Stimulated activated CD4-positive, alpha-beta T cell treated with anti-CD3 and anti-CD28 coated beads, Interleukin-12 subunit alpha, Interleukin-12 subunit beta, amount 100 ng/mL, for 24 hours (primary cell): ENCODE measurements at regions not wholly inside any gene's neighbourhood (a gene's known extent, or its start where the extent isn't known, plus 50 kb on each side); places are given as distances from the start of the nearest gene placed in this dataset.
"Not testable (repeated sequence)": the region's sequence is repeated elsewhere in the genome, so short reads cannot be mapped to it uniquely, and the experiment has no call there.

Source experiments
- DNase-seq, 2 experiments: peaks; one replicate each; pipeline ENCODE4 v3.0.0-alpha.2; 2020; ENCODE audit warnings: low read depth in 2 of 2

DNA sequence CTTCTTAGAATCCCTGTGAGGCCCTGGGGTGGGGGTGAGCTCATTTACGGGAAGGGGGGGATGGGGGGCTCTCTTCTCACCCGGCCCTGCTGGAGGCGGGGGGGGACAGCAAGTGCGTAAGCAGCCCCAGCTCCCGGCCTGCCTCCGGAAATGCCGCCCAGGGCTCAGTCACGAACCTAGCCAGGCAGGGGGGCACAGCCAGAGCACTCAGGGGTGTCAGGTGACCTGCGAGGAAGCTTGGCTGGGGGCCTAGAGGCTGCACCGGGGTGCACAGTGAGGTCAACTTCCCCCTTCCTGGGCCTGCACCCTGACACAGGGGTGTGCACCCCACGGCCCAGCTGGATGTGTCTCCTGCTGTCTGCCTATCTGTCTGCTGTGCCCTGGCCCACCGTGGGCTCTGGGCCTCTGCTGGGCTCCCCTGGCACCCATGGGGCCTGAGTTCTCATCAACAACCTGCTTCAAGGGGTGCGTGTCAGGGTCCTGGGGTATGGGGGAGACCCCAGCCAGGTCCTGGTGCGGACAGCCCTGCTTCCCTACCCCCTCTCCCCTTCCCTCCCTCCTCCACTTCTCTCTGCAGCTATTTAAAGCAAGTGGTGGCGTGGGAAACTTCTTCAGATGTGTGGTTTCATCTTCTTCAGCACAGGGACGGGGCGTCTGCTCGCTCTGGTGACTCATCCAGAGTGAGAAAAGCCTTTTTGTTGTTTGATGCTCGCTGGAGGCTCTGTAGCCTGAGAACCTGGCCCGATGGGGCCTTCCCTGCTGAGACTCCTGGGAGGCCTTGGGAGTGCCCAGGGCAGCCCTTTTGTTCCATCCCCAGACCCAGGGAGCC is 92.5 kb upstream of the RUNX3 start:
- DNase-seq, result peak; percentile 81 to 86

DNA sequence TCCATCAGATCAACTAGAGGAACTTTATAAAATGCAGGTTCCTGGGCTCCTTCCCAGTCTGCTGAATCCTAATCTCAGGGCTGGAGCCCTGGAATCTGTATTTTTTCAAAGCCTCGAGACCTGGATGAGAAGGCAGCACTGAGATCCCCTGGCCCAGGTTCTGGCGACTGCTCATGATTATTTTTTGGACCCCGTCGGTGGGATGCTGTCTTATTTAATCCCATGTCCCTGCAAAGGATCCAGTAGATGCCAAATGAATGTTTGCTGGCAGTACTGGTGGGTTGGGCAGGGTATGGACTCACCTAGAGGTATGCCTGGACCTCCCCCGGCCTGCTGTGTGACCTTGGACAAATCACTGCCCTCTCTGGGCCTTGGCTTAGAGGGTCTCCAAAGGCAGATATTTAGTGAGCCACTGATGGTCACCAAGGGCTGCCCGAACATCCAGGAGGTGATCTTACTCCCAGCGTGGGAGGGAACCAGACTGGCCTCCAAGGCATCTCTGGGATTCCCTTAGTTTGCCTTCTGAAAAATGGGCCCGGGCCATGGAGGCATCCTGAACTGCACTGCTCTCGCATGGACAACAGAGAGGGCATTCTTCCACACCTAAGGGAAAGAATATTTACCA is 91.6 kb upstream of the RUNX3 start:
- no peak for DNase-seq

DNA sequence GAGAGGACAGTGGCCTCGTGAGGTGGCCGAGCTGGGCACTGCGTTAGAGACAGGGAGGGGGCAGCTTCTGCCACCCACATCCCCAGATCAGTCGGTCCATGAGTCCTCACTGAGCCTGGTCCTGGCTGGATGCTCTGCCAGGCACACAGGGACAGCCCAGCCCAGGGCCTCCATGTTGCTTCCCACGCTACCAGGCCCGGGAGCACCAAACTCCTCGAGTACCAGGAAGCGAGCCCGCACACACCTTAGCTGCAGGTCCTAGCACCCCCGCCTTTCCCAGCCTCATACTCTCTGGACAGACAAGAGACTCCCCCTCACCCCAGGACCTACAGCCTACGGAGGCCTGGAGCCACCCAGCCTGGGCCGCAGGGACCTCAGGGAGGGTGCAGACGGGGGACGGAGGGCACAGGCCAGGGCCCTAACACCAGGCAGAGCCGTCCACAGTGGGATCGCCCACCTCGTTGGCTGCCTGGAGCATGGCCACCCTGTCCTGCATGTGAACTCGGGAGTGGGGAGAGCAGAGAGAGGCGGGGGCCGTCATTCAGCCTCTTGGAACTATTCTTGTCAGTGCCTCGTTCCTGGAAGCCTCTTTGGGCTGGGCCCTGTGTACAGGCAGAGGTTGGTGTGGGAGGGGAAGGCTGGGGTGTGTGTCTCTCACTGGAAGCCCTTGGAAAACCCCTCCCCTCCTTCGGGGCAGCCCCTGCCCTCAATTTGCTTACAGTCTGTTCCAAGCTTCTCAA is 90.9 kb upstream of the RUNX3 start:
- DNase-seq, result peak in 1 of 2 experiments; percentile 47

DNA sequence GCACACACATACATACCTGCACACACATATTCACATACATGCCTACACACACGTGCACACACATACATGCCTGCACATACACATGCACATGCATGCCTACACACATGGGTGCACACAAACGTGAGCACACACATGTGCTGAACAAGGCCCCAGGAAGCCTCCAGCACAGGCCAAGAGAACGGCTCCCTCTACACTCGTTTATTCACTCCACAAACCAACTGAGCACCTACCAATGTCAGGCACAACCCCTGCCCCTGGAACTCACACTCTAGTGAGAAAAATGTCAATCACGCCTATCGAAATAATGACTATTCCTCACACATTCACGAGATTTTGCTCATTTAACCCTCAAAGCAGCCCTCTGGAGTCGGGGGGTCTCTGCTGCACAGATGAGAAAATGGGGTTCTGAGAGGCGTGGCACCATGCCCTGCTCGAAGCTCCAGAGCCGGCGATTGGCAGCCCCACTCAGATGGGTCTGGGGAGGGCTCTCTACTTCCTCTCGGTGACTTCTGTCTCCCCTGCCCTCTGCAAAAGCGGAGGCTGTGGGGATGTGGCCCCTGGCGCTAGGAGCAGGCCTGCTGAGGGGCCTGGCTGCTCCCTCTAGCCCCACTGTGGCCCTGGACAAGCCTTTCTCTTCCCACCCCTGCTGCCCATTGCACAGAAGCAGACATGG is 90.2 kb upstream of the RUNX3 start:
- DNase-seq, result no peak

DNA sequence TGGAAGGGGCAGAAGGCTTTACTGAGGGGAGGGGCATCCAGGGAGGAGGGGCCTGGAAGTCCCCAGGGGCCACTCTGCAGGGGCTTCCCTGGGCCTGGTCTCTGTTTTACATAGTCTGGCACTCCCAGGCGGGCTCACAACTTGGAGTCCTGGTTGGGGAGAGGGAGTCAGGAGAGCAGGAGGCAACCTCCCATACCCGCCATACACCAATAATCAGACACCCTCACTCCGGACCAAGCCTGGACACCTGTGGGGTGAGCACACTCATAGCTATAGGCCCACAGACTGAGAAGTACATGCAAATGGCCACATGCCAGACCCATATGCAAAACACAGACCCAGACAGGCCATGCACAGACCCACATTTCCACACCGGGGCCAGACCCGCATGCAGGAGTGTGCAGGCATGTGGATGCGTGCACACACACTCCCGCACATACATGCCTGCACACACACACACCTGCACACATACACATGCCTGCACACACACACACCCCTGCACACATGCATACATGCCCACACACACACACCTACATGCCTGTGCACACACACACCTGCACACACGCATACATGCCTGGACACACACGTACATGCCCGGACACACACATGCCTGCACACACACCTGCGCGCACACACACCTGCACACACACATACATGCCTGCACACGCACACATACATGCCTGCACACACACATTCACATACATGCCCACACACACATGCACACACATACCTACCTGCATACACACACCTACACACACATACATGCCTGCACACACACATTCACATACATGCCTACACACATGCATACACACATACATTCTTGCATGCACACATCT is 89.5 kb upstream of the RUNX3 start:
- no peak for DNase-seq

DNA sequence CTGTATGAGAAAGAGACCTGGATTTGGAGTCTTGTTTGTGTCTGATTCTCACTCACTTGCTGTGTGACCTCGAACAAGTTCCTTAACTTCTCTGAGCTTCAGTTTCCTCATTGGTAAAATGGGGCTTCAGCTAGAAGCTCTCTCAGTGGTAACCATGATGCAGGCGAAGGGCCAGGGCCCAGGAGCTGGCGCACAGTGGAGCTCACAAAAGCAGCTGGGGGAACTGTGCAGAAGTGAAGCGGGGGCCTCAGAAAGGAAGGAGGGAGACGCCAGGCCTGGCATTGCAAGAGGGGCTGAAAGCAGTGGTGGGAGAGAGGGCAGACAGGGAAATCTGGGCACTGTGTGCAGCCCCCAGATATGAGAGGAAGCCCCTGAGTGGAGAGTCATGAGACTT is 88.9 kb upstream of the RUNX3 start:
- no peak for DNase-seq

DNA sequence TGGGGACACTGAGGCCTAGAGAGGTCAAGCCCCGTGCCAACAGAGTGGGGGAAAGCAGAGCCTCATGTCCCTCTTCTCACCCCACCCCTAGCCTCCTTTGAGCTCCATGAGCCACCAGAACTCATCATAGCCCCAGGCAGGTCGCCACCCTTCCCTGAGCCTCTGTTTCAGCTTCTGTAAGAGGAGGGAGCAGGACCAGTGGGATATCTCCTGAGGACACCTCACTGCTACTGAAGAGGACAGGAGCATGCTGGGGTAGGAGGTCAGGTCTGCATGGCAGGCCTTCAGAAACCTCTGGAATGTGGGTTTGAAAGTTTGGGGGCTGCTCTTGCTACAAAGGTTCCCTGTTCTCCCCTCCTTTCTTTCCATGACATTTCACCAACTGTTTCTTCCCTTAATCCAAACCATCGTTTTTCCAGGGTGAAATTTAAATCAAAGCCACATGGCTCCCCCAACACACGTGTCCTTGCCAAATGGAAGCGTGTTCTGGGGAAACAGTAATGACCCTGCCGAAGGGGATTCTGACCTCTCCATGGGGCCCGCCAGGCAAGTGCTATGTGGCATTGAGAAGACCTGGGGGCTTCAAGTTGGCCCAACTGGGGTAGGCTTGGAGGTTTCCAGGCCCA is 88.1 kb upstream of the RUNX3 start:
- no peak for DNase-seq

DNA sequence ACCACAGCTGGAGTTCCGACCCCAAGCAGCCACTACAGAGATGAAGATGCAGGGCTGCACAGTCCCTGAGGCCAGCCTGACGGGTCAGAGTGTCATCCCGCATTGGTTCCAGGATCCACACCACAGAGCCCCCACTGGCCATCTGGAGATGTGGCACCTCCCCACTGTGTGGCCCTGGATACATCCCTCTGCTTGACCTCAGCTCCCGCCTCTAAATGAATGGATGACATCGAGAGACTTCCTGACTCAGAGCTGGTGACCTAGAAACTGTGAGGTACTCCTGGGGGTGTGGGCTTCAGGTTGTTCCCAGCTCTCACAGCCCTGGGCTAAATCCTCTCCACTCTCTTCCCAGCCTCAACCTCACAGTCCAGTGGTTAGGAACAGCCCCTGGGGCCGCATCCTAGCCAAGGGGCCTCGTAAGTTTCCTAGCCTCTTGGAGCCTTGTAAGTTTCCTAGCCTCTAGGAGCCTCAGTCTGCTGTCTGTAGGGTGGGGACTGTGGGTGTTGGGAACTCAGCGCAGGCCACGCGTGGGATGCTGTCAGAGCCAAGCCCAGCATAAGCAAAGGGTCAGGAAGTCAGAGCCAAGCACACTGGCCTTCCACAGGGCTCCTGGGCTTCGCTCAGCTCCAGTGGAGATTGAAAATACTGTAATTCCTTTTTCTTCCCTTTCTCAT is 87.5 kb upstream of the RUNX3 start:
- no peak for DNase-seq

DNA sequence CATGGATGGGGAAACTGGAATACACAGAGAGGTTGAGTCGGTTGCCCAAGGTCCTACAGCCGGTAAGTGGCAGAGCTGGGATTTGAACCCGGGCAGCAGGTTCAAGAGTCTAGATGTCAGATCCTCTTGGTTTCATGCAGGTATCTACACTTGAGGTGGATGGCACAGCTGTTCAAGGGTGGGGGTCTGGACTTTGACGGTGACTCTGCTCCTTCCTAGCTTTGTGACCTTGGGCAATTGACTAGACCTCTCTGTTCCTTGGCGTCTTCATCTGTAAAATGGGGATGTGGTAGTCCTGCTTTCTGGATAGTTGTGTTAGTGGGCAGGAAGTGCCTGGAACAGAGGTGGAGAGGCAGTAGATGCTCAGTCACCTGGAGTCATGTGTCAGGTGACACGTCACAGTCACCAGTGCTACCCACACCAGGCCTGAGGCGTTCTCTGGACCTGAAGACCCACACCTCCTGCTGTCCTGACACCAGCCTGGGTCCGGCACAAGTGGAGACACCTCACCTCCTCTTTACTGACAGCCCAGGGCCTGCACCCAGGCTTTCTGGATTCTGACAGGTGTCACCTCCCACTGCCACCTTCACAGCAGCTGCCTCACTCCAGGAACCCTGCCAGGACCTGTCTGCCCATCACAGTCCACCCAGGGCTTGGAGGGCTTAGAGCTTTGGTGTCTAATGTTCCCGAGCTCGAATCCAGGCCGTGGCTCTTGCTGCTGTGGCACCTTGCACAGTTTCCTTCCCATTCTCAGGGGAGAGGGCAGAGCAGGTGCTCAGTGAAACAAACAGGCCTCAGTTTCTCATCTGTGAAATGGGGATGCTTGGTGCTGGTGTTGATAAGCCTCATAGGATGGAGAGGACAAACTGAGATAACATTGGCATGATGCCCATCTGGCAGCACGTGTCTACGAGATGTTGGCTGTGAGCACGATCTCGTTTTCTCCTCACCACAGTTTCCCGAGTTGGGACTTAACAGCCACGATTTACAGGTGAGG is 83.2 kb upstream of the RUNX3 start:
- no peak for DNase-seq

DNA sequence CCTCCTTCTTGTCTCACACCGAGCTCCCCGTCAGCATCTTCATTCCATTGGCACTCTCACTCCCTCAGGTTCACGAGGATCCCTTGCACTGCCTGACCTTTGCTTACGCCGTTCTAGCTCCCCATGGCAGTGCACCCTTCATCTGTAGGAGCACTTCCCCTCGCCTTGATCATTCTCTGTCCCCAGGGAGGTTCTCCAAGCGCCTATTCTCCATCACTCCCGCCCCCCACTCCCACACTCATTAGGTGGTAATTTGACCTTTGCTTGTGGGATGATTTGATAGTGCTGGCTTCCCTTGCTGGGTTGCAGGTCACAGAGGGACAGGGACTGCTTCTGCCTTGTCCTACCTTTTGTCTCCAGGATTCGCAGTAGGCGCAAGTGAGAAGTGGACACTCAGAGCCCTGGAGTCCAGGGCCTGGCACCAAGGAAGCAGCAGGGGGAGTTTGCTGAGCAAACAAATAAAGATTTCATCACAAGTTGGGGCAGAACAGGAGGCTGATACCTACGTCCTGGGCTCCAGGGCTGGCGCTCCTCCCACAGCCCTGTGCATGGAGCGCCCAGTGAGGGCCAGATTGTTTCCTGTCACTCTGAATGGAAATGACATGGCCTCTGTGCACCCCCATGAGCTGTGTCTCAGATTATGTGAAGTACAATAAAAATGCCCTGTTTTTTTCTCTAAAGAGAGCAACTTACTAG is 82.0 kb upstream of the RUNX3 start:
- DNase-seq, result no peak

DNA sequence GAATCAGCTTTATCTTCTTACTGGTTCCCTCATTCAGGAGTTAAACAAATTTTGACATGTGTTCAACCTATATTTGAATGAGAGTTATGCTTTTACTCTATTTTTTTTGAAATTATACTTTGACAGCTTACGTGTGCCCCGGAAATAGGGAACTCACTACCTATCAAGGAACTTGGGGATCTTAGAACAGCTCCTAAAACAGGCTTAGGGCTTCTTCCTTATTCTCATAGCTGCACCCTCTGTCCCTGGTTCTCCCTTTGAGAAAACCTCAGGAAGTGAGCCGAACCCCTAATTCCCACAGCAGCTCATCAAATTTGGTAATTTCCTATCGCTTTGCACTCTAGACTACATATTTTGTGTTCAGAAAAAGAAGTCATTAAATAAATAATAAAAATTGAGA is 81.2 kb upstream of the RUNX3 start:
- no peak for DNase-seq

DNA sequence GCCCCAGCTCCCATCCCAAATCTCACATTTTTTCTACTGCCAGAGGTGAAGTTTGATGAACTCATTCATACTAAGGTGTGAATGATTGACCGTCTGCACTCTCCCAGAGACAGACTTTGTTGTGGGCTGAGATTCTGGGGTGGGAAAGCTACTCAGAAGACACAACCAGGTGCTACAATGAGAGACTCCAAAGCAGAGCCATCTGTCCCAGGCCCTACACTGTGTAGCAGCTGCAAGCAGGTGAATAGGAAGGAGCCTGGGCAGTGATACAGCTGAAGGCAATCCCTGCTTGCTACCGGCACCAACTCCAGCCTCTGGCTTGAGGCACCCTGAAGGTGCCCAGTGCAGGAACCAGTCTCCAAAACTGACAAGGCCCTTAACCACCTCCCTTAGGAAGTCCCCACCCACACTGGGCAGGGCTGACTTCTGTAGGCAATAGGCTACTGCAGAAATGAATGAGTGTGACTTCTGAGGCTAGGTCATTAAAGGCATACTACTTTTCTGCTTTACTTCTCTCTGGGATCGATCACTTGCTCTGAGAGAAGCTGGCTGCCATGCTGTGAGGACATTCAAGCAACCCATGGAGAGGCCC is 79.7 kb upstream of the RUNX3 start:
- DNase-seq, result peak in 1 of 2 experiments; percentile 37

DNA sequence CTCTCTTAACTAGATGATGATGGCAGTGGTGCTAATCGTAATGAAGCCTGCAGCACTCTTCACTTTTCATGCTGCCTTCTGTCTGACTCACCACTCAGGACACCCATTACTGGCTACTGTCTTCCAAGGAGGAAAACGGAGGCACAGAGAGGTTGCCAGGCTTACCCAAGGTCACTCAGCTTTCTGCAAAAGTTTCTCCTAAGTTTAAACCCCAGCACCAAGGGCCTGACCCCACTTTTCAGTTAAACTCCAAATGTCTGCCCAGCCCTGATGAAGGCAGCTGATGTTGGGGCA is 78.1 kb upstream of the RUNX3 start:
- no peak for DNase-seq

DNA sequence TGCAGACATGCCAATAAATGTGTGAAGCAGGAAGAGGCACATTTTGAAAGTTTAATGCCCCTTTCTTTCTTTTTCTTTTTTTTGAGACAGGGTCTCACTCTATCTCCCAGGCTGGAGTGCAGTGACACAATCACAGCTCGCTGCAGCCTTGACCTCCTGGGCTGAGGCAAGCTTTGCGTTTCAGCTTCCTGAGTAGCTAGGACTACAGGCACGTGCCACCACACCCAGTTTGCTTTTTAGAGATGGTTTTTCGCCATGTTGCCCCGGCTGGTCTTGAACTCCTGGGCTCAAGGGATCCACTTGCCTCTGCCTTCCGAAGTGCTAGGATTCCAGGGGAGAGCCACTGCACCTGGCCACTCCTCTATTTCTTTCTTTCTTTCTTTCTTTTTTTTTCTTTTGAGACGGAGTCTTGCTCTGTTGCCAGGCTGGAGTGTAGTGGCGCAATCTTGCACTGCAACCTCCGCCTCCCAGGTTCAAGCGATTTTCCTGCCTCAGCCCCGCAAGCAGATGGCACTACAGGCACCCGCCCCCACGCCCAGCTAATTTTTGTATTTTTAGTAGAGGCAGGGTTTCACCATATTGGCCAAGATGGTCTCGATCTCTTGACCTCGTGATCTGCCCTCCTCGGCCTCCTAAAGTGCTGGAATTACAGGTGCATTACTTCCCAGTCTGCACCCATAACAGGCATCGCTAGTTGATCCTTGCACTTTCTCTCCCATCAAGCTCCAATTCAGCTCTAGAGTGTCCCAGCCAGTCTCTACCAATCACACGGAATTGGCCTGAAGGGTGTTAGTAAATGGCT is 77.5 kb upstream of the RUNX3 start:
- DNase-seq, result not testable (repeated sequence)

DNA sequence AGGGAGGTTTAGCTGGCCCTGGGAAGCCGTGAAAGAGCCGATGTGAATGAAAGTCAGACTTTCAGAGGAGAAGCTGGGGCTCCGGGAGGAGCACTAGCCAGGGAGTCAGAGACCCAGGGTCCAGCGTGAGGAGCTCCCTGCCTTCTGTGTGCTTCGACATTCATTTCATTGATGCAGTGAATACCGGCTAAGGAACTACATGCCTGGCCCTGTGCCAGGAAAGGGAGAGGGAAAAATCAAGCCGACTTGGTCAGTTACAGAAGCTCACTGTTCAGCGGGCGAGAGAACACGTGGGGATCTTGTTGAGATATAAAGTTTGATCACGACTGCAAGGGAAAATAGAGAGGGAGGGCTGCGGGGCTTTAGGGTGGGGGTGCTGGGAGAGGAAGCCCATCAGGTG is 76.7 kb upstream of the RUNX3 start:
- DNase-seq, result no peak

DNA sequence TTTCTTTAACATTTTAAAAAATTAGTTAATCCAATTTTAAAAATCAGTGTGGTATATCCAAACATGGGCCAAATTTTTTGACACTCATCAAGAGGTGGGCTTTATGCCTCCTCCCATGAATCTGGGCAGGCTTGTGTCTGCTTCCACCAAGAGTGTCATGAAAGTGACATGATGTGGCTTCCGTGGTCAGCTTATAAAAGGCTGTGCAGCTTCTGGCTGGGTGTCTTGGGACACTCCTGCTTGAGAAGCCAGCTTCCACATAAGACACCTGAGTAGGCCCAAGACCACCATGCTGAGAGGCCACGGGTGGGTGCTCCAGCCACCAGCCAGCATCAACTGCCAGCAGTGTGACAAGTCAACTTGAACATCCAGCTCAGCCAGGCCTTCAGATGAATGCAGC is 74.3 kb upstream of the RUNX3 start:
- no peak for DNase-seq

DNA sequence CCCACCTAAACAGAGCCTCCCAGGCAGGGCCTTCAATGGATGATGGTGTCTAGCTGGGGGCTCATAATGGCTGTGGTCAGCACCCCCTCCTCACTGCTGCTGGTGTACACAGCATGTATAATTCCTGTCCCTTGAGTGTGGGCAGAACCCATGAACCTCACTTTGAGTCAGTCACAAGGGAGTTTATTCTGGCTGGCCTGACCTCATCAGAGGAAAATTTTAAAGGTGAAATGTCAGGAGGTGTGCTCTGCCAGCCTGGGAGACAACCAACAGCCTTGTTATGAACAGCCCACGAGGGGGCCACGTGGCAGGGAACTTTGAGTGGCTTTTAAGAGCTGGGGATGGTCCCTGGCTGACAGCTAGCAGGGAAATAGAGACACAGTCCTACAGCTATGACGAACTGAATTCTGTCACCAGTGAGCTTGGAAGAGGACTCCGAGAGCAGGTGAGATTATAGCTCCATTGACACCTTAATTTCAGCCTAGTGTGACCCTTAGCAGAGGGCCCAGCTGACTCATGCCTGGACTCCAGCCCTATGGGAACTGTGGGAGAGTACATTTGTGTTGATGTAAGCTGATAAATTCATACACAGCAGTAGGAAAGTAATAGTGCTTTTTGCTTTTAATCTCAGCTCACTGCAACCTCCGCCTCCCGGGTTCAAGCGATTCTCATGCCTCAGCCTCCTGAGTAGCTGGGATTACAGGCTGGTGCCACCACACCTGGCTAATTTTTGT is 73.5 kb upstream of the RUNX3 start:
- DNase-seq, result no peak
